ENCODE measurements at regions not wholly inside any gene's neighbourhood (a gene's known extent, or its start where the extent isn't known, plus 50 kb on each side); places are given as distances from the start of the nearest gene placed in this dataset.

GRCh38 chr1:55506740-55507577 is 291.8 kb upstream of the USP24 start:
- no peak for DNase-seq

DNA sequence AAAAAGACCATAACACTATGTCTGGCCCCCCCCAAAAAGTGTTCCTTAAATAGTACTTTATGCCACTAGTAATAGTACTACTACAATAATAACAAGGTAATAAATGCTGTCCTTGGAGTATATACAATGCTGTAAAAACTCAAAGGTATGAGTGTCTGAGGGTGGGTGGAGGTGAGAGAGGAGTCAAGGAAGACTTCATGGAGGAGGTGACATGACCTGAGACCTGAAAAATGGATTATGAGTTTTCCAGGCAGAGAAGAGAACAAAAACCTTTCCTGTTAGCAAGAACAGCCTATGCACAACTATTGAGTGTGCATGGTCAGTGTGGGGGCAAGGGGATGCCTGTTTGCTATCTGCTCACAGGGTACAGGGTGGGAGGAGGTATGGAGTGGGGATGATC is 290.2 kb upstream of the USP24 start:
- no peak for DNase-seq

DNA sequence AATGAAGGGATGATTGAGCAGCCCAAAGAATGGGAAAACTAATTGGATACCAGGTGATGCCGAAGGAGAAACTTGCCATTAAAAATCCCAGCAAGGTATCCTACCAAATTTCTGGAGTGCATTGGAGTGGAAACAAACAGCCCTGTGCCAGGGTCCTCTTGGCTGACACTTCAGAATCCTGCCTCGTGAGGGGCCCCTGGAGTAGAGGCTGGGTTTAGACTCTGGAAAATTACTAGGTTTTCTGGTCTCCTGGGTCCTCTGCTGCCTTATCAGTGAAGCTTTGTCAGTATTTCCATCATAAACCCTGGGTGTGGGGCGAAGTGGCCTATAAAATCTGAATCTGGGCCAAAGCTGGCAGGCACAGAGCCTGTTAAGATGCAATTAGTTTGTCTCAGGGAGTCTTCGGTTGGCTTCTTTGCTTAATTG is 289.2 kb upstream of the USP24 start:
- no peak for DNase-seq

GRCh38 chr1:55503663-55504305 is 288.6 kb upstream of the USP24 start:
- no peak for DNase-seq

- no peak for DNase-seq
These were observed 285.4 kb upstream of the USP24 start for GRCh38 chr1:55500601-55501000.

- DNase-seq = no peak
These were observed 275.4 kb upstream of the USP24 start for GRCh38 chr1:55490547-55490946.

DNA sequence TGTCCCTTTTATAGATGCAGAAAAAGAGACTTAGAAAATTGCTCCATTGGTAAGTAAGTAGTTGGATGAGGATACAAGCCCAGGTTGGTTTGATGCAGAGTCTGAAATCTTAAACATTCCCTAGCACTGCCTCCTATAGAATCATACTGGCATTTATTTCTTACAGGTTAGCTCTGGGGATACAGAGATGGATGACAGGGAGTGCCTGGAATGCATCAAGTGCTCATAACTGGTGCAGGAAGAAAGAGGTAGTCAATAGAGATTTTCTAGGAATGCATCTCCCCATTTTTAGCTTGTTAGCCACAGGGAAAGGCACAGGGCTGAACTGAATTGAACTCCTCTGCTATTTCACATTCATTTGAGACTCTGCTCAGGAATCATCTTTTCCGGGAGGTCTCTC is 269.0 kb upstream of the USP24 start:
- no peak for DNase-seq

DNA sequence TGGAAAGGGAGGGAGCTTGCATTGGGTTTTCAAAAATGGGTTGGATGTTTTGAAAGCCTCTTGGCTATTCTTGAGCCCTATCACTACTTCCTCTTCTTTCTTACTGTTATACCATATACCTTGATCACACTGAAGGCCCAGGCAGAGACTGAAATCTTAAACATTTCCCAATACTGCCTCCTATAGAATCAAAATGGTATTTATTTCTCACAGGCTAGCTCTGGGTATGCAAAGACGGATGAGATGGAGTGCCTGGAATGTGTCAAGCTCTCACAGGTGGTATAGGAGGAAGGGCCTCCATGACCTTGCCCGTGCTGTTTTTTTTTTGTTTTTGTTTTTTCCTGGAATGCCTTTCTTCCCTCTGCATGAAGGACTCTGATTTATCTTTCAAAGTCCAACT is 268.4 kb upstream of the USP24 start:
- no peak for DNase-seq

DNA sequence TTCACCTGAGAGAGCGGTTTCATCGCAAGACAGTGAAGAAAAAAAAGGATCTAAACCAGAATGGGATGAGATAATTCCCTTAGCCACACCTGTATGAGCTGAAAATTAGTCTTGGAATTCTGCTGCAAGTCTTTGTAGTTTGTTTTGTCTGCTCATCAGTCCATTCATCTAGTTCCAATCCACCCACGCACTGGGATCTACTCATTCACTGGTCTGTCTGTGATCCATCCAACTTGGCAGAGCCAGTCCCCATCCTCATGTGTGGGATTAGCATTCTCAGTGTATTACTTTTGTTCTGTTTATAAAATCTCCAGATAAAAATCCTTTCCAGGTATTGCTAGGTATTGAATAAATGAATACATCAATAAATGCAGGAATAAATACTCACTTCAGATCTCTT is 266.5 kb upstream of the USP24 start:
- DNase-seq = no peak

DNA sequence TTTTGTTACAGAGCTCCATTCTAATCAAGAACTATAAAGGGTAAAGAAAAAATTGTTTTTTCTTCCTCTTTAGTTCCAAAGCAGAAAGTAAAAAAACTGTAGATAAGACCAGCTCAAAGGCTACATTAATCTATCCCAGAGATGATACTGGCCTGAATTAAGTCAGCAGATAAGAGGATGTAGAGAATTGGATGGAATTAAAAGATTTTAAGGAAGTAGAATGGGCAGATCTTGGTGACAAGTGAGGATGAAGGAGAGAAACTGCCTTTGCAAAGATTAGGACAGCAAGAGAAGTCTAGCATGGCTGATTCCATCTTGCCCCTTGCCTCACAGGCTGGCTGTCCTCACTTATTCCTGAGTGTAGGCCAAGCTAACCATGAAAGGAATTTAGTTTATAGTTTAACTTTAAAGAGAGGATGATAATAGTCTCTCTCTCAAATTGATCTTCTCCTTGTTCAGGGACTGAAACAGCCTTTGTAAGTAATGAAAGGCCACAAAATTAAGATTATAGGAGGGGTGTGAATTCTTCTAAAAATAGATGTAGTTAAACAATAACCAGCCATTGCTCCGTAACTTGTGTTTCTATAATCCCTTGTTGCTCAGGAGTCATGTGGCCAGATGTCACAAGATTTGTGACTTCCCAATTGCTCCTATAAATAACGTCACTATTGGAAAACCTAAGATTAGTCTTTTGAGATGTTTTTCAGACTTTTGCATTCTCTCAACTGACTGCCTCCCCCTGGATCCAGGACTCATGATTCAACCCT is 265.0 kb upstream of the USP24 start:
- no peak for DNase-seq

- no peak for DNase-seq
These were observed 263.6 kb upstream of the USP24 start for GRCh38 chr1:55478742-55479141.

DNA sequence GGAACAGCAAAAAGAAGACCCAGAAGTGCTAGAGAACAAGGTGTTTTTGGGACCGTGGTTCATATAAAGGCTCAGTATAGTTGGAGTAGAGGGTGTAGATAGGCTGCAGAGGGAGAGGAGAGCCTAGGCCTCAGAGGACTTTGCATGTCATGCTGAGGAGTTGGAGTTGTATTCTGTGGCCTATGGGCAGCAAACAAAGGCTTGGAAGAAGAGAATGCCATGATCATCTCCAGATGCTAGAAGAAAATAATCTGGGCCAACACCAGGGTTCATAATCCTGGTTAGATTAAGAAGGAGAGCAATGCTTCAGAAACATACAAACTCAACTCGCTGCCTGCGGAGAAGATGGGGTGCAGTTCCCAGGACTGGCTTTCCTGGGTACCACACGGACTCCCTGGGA is 262.8 kb upstream of the USP24 start:
- no peak for DNase-seq

GRCh38 chr1:55476445-55477015 is 261.4 kb upstream of the USP24 start:
- DNase-seq = no peak

DNA sequence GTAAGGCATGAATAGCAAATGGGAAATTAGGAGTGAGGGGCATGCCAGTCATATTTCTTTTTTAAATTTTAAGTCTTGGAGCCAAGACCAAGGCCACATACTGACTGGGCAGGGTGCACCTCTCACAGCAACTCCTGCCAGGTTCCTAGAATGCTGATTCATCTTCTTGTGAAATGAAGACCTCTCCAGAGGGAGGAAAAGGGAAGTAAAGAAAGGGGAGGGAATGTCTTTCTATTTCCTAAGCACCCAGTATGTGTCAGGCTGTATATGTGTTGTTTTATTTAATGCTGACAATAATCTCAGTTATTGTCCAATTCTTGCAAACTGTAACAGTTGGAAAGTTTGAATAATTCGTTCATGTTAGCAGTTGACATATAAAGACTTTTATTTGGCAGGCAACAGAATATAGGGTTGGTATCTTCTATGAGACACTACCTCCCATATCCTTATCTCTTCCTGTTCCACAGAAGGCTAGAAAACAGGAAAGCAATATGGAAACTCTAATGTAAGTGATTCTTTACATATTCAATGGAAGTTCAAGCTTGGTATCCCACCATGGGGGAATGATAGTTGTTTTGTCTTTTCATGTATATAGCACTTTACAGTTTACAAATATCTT is 259.1 kb upstream of the USP24 start:
- DNase-seq = no peak

GRCh38 chr1:55473661-55474060 is 258.5 kb upstream of the USP24 start:
- no peak for DNase-seq

DNA sequence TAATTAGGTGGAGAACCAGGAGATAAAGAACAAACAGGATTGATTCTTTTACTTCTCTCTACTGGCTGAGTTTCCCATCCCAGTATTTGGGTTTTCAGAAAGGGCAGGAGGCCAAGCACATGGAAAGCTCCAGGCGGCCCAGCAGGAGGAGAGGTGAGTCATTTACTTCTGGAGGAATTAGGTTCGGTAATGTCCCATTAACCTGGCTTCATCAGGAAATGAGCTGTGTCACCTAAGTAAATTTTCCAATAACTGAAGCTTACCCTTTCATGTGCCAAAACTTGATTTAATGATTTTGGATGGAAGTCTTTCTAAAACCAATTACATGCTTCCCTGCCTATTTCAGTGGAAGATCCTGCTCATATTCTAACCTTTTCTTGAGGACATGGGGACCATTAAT is 257.6 kb upstream of the USP24 start:
- DNase-seq = no peak

DNA sequence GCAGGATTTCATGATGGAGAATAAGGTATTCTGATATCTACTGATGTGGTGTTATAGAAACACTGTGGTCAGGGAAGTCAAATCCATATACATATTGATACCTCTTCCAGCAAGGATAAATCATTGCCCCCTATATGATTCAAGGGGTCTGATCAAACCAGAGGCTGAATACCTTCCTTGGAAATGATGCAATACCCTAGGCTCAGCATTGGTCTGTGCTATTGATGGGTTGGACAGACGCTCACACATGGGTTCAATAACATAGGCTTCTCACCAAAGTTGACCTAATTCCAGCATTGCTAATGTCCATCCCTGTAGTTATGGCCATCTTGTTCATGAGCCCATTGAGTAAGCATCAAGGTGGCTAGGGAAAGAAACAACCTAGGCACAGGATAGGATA is 257.0 kb upstream of the USP24 start:
- no peak for DNase-seq

GRCh38 chr1:55468142-55468795 is 253.1 kb upstream of the USP24 start:
- DNase-seq = no peak

GRCh38 chr1:55466921-55467320 is 251.8 kb upstream of the USP24 start:
- no peak for DNase-seq

DNA sequence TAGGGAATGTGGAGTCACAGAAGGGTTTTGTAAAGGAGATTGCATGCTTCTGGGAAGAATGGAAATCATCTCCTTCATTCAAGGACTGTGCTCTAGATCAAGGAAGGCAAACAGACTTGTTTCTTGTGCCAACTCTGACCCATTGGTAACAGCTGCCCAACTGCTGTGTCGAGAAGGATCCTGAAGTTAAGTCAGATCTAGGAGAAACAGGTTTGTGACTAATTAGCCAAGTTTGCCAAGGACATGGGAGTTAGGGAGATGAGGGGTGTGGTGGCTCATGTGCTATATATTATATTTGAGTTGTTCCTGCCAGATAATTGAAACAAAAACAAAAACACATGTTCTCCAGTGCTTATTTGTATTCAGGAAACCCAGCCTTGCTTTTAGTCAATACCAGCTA is 251.2 kb upstream of the USP24 start:
- no peak for DNase-seq

DNA sequence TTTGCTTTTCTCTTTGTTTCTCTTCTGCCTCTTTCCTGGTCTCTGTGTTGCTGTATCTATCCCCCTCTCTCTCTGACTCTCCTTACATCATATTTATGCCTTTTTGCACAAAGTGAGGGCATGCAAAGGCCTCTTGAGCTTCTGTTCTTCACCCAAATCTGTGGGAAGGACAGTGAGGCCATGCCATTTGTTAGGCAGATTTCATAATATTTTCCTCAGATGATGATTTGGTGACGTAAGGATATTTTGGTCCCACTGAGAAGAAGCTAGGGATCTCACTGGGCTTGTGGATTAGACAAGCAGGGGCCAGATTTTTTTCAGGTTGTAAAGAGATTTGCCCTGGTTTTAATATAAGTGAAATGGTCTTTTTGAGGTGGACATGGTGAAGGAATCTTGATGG is 249.4 kb upstream of the USP24 start:
- no peak for DNase-seq

- DNase-seq = no peak
These were observed 248.8 kb upstream of the USP24 start for GRCh38 chr1:55463814-55464475.
